OCI-LY1 (cell line): ENCODE measurements at regions not wholly inside any gene's neighbourhood (a gene's known extent, or its start where the extent isn't known, plus 50 kb on each side); places are given as distances from the start of the nearest gene placed in this dataset.
"Not testable (repeated sequence)": the region's sequence is repeated elsewhere in the genome, so short reads cannot be mapped to it uniquely, and the experiment has no call there.

Experiments
- H2AFZ ChIP-seq: fragments of 200-600 bp; sonication (generic), shearing (Covaris generic); 2 replicates; pipeline ENCODE4 v1.6.0; 2014; ENCODE audit warnings: antibody characterized with exemption, mild to moderate bottlenecking, low read length
- H3F3A ChIP-seq: fragments of 200-600 bp; sonication (generic), shearing (Covaris generic); 2 replicates; pipeline ENCODE4 v1.6.0; 2014; ENCODE audit warnings: mild to moderate bottlenecking, antibody characterized with exemption, low read length, moderate library complexity; ENCODE audit not compliant: insufficient read depth
- H3K27ac ChIP-seq: fragments of 200-600 bp; sonication (generic); 2 replicates; pipeline ENCODE4 v1.5.1; 2014; ENCODE audit warnings: low read length, mixed run types, mild to moderate bottlenecking, low read depth; ENCODE audit not compliant: poor library complexity, severe bottlenecking
- H3K27me3 ChIP-seq: fragments of 200-600 bp; sonication (generic); 2 replicates; pipeline ENCODE4 v1.6.0; 2014; ENCODE audit warnings: antibody characterized with exemption, mild to moderate bottlenecking, low read length, moderate library complexity; ENCODE audit not compliant: insufficient read depth
- H3K36me3 ChIP-seq: fragments of 200-600 bp; sonication (generic); 2 replicates; pipeline ENCODE4 v1.6.1; 2014; ENCODE audit warnings: mild to moderate bottlenecking, antibody characterized with exemption, low read length, moderate library complexity, mixed read lengths; ENCODE audit not compliant: insufficient read depth
- H3K4me1 ChIP-seq: fragments of 200-600 bp; sonication (generic); 2 replicates; pipeline ENCODE4 v1.5.1; 2014; ENCODE audit warnings: mild to moderate bottlenecking, low read length, moderate library complexity; ENCODE audit not compliant: insufficient read depth, severe bottlenecking
- H3K4me2 ChIP-seq: fragments of 200-600 bp; sonication (generic), shearing (Covaris generic); 2 replicates; pipeline ENCODE4 v1.6.1; 2014; ENCODE audit warnings: low read length
- H3K4me3 ChIP-seq: fragments of 200-600 bp; sonication (generic); 2 replicates; pipeline ENCODE4 v1.5.1; 2014; ENCODE audit warnings: low read length, low read depth, mild to moderate bottlenecking, mixed read lengths; ENCODE audit not compliant: poor library complexity, severe bottlenecking
- H3K79me2 ChIP-seq: fragments of 200-600 bp; shearing (Covaris generic); 2 replicates; pipeline ENCODE4 v1.6.1; 2016; ENCODE audit warnings: mixed run types, low read length, mixed read lengths; ENCODE audit not compliant: insufficient read depth
- H3K9ac ChIP-seq: fragments of 200-600 bp; sonication (generic), shearing (Covaris generic); 2 replicates; pipeline ENCODE4 v1.6.1; 2014; ENCODE audit warnings: mild to moderate bottlenecking, low read length, mixed read lengths
- H3K9me2 ChIP-seq: fragments of 200-600 bp; sonication (generic), shearing (Covaris generic); 2 replicates; pipeline ENCODE4 v1.6.1; 2014; ENCODE audit warnings: low read depth, mild to moderate bottlenecking, low read length, mixed read lengths
- H3K9me3 ChIP-seq: fragments of 200-600 bp; shearing (Covaris generic); 2 replicates; pipeline ENCODE4 v1.6.1; 2014; ENCODE audit warnings: low read length, mixed read lengths
- H4K20me1 ChIP-seq: fragments of 200-600 bp; sonication (generic), shearing (Covaris generic); 2 replicates; pipeline ENCODE4 v1.6.0; 2016; ENCODE audit warnings: mild to moderate bottlenecking, low read length; ENCODE audit not compliant: insufficient read depth
- CTCF ChIP-seq: fragments of 200-600 bp; sonication (generic), shearing (Covaris generic); IDR thresholded peaks from 2 replicates; pipeline ENCODE4 v1.5.1; 2017; ENCODE audit warnings: mild to moderate bottlenecking, antibody characterized with exemption, low read length, moderate library complexity, mixed read lengths
- EZH2 ChIP-seq: fragments of 200-600 bp; sonication (generic), shearing (Covaris generic); IDR thresholded peaks from 2 replicates; pipeline ENCODE4 v1.8.0; 2017; ENCODE audit warnings: borderline replicate concordance, mixed run types, mild to moderate bottlenecking, antibody characterized with exemption, low read length, moderate library complexity, mixed read lengths

GRCh38 chr16:8115814-8116213, 474.5 kb downstream of the TMEM114 start:
- H3F3A ChIP-seq = no peaks in the 10 kb centered on the region
- H3K4me1 ChIP-seq = no peaks in the 10 kb centered on the region
- TF ChIP-seq EZH2 (no peak), CTCF (no peak)
- no peaks in the 10 kb centered on the region for H3K36me3 ChIP-seq
- H3K9me3 ChIP-seq = no peaks in the 10 kb centered on the region
- H3K9ac ChIP-seq = no peak overlapping the region
- no peak overlapping the region for H2AFZ ChIP-seq
- no peak overlapping the region for H3K4me3 ChIP-seq
- H3K27me3 ChIP-seq = no peaks in the 10 kb centered on the region
- no peak overlapping the region for H3K27ac ChIP-seq
- H3K4me2 ChIP-seq = no peak overlapping the region
- no peaks in the 10 kb centered on the region for H4K20me1 ChIP-seq
- H3K9me2 ChIP-seq = no peaks in the 10 kb centered on the region
- no peaks in the 10 kb centered on the region for H3K79me2 ChIP-seq

GRCh38 chr16:8114941-8115340, 475.4 kb downstream of the TMEM114 start:
- H3K4me2 ChIP-seq, H3K27me3 ChIP-seq, H3K36me3 ChIP-seq, H3K4me3 ChIP-seq, H3K4me1 ChIP-seq, H3K9me3 ChIP-seq, H2AFZ ChIP-seq, H3F3A ChIP-seq, H3K9ac ChIP-seq, H3K79me2 ChIP-seq, H3K27ac ChIP-seq, H4K20me1 ChIP-seq, H3K9me2 ChIP-seq: not testable (repeated sequence)

- no peak overlapping the region for H2AFZ ChIP-seq
- H3K4me3 ChIP-seq = no peak overlapping the region
- H3K27me3 ChIP-seq = no peaks in the 10 kb centered on the region
- H3K4me2 ChIP-seq = no peak overlapping the region
- no peak overlapping the region for H3K9ac ChIP-seq
- H4K20me1 ChIP-seq = no peaks in the 10 kb centered on the region
- H3K27ac ChIP-seq = no peak overlapping the region
- no peaks in the 10 kb centered on the region for H3K9me2 ChIP-seq
- H3K36me3 ChIP-seq = no peaks in the 10 kb centered on the region
- no peaks in the 10 kb centered on the region for H3K4me1 ChIP-seq
- no peaks in the 10 kb centered on the region for H3K9me3 ChIP-seq
- H3F3A ChIP-seq = no peaks in the 10 kb centered on the region
- TF ChIP-seq EZH2 (no peak), CTCF (no peak)
- no peaks in the 10 kb centered on the region for H3K79me2 ChIP-seq
These were observed 476.5 kb downstream of the TMEM114 start for GRCh38 chr16:8113843-8114242.

- no peak overlapping the region for H3K9ac ChIP-seq
- no peak for TF ChIP-seq CTCF
- no peak for TF ChIP-seq EZH2
- H3K9me2 ChIP-seq = no peaks in the 10 kb centered on the region
- no peak overlapping the region for H3K4me3 ChIP-seq
- H4K20me1 ChIP-seq = no peaks in the 10 kb centered on the region
- no peaks in the 10 kb centered on the region for H3K79me2 ChIP-seq
- no peak overlapping the region for H3K4me2 ChIP-seq
- H3K36me3 ChIP-seq = no peaks in the 10 kb centered on the region
- no peaks in the 10 kb centered on the region for H3K9me3 ChIP-seq
- no peak overlapping the region for H3K27ac ChIP-seq
- no peaks in the 10 kb centered on the region for H3K4me1 ChIP-seq
- H2AFZ ChIP-seq = no peak overlapping the region
- no peaks in the 10 kb centered on the region for H3K27me3 ChIP-seq
- no peaks in the 10 kb centered on the region for H3F3A ChIP-seq
These were observed 479.5 kb downstream of the TMEM114 start for GRCh38 chr16:8110572-8111514.
